ENCODE measurements at regions not wholly inside any gene's neighbourhood (a gene's known extent, or its start where the extent isn't known, plus 50 kb on each side); places are given as distances from the start of the nearest gene placed in this dataset.

DNA sequence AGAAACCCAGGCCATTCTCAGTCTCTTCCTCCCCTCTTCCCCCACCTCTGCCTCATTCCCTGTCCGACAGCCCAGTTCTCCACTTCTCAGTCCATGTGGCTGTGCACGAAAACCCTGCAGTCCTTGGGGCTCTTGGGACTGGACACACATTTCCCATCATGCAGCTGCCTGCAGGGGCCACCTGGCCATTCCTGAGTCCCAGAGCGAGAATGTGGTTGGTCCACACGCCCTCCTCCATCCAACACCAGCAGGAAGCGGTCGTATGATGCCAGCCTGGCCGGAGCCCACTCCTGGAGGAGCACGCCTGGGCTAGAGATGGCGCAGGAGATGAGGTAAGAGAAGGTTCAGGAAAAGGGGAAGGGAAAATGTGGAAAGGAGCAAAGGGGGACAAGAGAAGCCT, 222.5 kb downstream of the USP6NL start:
- TF ChIP-seq, protein P1, sequence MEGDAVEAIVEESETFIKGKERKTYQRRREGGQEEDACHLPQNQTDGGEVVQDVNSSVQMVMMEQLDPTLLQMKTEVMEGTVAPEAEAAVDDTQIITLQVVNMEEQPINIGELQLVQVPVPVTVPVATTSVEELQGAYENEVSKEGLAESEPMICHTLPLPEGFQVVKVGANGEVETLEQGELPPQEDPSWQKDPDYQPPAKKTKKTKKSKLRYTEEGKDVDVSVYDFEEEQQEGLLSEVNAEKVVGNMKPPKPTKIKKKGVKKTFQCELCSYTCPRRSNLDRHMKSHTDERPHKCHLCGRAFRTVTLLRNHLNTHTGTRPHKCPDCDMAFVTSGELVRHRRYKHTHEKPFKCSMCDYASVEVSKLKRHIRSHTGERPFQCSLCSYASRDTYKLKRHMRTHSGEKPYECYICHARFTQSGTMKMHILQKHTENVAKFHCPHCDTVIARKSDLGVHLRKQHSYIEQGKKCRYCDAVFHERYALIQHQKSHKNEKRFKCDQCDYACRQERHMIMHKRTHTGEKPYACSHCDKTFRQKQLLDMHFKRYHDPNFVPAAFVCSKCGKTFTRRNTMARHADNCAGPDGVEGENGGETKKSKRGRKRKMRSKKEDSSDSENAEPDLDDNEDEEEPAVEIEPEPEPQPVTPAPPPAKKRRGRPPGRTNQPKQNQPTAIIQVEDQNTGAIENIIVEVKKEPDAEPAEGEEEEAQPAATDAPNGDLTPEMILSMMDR (IDR thresholded peaks at IDR 0.05) = no peak
- TF ChIP-seq POLR2A (IDR thresholded peaks at IDR 0.05) = no peak
